ENCODE measurements at regions not wholly inside any gene's neighbourhood (a gene's known extent, or its start where the extent isn't known, plus 50 kb on each side); places are given as distances from the start of the nearest gene placed in this dataset.

DNA sequence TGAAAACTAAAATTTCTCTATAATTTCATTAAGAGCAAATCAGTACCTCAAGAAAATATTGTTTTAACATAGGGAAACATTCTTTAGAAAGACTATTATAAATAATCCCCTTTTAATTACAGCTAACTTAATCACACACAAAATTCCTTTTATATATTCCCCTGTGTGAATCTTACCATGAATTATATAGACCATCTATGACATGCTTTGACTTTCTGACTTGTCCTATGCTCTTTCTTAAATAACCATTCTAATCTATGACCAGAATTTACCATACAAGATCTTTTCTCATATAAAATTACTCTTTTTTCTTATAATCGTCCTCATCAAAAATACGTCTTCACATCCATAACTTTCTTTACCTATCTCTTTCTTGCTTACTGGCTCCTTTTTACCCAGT lies 824.2 kb upstream of the FAM98A start:
- no peaks in the 10 kb centered on the region for H3K4me1 Mint-ChIP-seq (ENCODE audit: unreplicated experiment)
- no peaks in the 10 kb centered on the region for H3K36me3 Mint-ChIP-seq
- DNase-seq (ENCODE audit: extremely low spot score, unreplicated experiment), result no peak
- H3K27ac Mint-ChIP-seq, result no peak overlapping the region
- peaks cover 6% of the 10 kb centered on the region for H3K9me3 Mint-ChIP-seq
- no peaks in the 10 kb centered on the region for H3K27me3 Mint-ChIP-seq
- no peak overlapping the region for H3K4me3 Mint-ChIP-seq
- TF ChIP-seq, protein P1, sequence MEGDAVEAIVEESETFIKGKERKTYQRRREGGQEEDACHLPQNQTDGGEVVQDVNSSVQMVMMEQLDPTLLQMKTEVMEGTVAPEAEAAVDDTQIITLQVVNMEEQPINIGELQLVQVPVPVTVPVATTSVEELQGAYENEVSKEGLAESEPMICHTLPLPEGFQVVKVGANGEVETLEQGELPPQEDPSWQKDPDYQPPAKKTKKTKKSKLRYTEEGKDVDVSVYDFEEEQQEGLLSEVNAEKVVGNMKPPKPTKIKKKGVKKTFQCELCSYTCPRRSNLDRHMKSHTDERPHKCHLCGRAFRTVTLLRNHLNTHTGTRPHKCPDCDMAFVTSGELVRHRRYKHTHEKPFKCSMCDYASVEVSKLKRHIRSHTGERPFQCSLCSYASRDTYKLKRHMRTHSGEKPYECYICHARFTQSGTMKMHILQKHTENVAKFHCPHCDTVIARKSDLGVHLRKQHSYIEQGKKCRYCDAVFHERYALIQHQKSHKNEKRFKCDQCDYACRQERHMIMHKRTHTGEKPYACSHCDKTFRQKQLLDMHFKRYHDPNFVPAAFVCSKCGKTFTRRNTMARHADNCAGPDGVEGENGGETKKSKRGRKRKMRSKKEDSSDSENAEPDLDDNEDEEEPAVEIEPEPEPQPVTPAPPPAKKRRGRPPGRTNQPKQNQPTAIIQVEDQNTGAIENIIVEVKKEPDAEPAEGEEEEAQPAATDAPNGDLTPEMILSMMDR (conservative IDR thresholded peaks at IDR 0.05), result no peak

DNA sequence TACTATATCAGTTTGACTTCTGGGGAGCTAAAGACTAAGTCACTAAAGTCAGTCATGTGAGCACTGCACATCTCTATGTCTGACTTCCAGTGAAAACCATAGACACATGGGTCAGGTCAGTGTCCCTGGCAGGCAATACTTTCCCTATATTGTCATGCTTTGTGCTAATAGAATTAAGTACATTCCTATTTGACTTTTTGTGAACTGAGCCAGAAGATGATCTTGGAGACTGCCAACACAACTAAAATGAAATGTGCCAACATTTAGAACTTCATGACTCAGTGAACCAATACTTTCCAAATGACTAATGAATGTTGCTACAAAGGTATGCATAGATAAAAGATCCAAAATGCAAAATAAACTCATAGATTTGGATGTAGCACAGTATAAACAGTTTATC lies 820.8 kb upstream of the FAM98A start:
- Mint-ChIP-seq H3K27me3 (no peaks in the 10 kb centered on the region), H3K4me3 (no peak overlapping the region), H3K4me1 (ENCODE audit: unreplicated experiment) (no peaks in the 10 kb centered on the region), H3K9me3 (peaks cover 6% of the 10 kb centered on the region), H3K27ac (no peak overlapping the region), H3K36me3 (no peaks in the 10 kb centered on the region)
- DNase-seq (ENCODE audit: extremely low spot score, unreplicated experiment), result no peak
- TF ChIP-seq, protein P1 (conservative IDR thresholded peaks at IDR 0.05), result no peak

DNA sequence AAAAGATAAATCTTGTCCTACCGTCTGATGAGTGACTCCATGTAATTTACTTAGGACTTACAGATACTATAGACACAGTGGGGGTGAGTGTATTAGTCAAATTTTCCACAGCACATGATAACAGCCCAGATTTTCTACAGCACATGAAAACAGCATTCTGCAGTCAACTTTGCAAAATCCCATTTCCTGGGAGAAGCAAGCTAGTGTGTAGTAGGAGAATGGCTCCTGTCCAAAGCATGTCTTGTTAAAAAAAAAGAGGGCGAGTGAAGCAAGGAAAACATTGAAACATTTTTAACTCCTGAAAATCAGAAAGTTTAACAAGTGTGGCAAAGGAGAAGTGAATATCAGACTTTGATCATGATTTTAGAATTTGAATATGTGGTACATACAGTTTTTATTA lies 817.8 kb upstream of the FAM98A start:
- Mint-ChIP-seq H3K9me3 (no peaks in the 10 kb centered on the region), H3K27me3 (no peaks in the 10 kb centered on the region), H3K36me3 (no peaks in the 10 kb centered on the region), H3K4me1 (ENCODE audit: unreplicated experiment) (no peaks in the 10 kb centered on the region), H3K27ac (no peak overlapping the region), H3K4me3 (no peak overlapping the region)
- TF ChIP-seq, protein P1 (conservative IDR thresholded peaks at IDR 0.05), result no peak
- no peak for DNase-seq (ENCODE audit: extremely low spot score, unreplicated experiment)

DNA sequence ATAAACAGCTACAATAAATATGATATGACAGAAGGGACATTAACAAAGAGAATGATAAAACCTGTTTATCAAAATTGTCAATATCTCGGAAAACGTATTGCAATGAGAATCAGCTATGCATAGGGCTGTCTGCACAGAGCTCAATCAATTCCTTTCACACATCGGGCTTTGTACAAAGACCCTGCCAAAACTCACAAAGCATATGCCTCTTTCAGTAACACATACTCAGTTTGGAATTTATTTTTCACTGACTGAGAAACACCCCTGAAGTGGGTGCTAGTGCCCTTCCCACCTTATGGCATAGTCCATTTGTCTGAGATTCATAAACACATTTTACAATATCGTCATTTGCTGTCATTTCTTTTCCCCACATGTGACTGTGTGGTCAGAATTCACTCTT lies 815.8 kb upstream of the FAM98A start:
- H3K4me3 Mint-ChIP-seq, result no peak overlapping the region

DNA sequence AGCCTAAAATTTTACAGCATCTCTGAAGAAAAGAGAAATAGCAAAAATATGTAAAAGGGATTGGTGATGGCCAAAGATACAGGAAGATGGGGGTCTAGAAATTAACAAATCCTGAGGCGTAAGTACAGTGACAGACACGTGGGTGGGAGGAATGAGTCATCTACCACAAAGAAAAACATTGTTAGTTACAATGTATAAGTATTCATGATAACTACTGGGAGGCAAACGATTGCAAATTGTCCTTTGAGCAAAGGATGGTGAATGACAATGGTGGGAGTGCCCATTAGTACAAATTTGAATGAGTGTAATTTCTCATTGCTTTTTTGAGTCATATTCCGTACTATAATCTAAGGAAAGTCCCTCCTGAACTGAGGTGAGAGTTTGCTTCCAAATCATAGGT lies 809.0 kb upstream of the FAM98A start:
- H3K36me3 Mint-ChIP-seq, result no peaks in the 10 kb centered on the region
- H3K9me3 Mint-ChIP-seq, result no peaks in the 10 kb centered on the region
- no peaks in the 10 kb centered on the region for H3K27me3 Mint-ChIP-seq
- TF ChIP-seq, protein P1 (conservative IDR thresholded peaks at IDR 0.05), result no peak
- H3K4me3 Mint-ChIP-seq, result no peak overlapping the region
- H3K27ac Mint-ChIP-seq, result no peak overlapping the region
- DNase-seq (ENCODE audit: extremely low spot score, unreplicated experiment), result no peak
- no peaks in the 10 kb centered on the region for H3K4me1 Mint-ChIP-seq (ENCODE audit: unreplicated experiment)

More for the DNA sequence above, 815.8 kb upstream of the FAM98A start:
- H3K27me3 Mint-ChIP-seq, result no peaks in the 10 kb centered on the region
- TF ChIP-seq, protein P1 (conservative IDR thresholded peaks at IDR 0.05), result no peak
- H3K27ac Mint-ChIP-seq, result no peak overlapping the region
- H3K9me3 Mint-ChIP-seq, result no peaks in the 10 kb centered on the region
- H3K36me3 Mint-ChIP-seq, result no peaks in the 10 kb centered on the region
- H3K4me1 Mint-ChIP-seq (ENCODE audit: unreplicated experiment), result no peaks in the 10 kb centered on the region
- no peak for DNase-seq (ENCODE audit: extremely low spot score, unreplicated experiment)

DNA sequence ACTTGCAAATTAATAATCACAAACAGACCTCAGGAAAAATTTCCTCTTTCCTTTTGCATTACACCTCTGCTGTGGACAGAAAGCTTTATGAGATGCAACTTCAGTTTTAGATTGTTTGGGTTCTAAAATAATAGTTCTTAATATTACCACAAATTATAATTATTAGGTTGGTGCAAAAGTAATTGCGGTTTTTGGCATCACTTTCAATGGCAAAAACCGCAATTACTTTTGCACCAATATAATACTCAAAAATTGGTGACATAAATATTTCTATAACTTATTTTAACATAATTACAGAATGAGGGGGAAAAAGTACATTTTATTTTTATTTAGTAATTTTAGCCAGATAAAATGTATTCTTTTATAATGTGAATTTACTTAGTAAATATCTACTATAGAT lies 804.4 kb upstream of the FAM98A start:
- Mint-ChIP-seq H3K27me3 (no peaks in the 10 kb centered on the region), H3K27ac (no peak overlapping the region)
- no peak for DNase-seq (ENCODE audit: extremely low spot score, unreplicated experiment)

More for the DNA sequence above, 804.4 kb upstream of the FAM98A start:
- no peaks in the 10 kb centered on the region for H3K36me3 Mint-ChIP-seq
- no peaks in the 10 kb centered on the region for H3K4me1 Mint-ChIP-seq (ENCODE audit: unreplicated experiment)
- H3K9me3 Mint-ChIP-seq, result no peaks in the 10 kb centered on the region
- TF ChIP-seq, protein P1 (conservative IDR thresholded peaks at IDR 0.05), result no peak
- no peak overlapping the region for H3K4me3 Mint-ChIP-seq
